GM12891 (cell line): ENCODE measurements at regions not wholly inside any gene's neighbourhood (a gene's known extent, or its start where the extent isn't known, plus 50 kb on each side); places are given as distances from the start of the nearest gene placed in this dataset.
"Not testable (repeated sequence)": the region's sequence is repeated elsewhere in the genome, so short reads cannot be mapped to it uniquely, and the experiment has no call there.

Experiments used
- DNase-seq: peaks from one replicate; pipeline ENCODE4 v3.0.0; 2011; ENCODE audit warnings: low spot score; ENCODE audit not compliant: insufficient read length
- FAIRE-seq: peaks from 2 replicates; lab custom pipeline; 2011; peaks lifted over from hg19 to GRCh38; lab: Jason Lieb, UNC
- PAX5 ChIP-seq: IDR thresholded peaks from 2 replicates; pipeline ENCODE4 v1.6.1; 2011; ENCODE audit warnings: low read length, moderate library complexity, mild to moderate bottlenecking; ENCODE audit not compliant: insufficient read depth, severe bottlenecking
- POLR2A ChIP-seq: IDR thresholded peaks from 2 replicates; pipeline ENCODE4 v1.6.1; 2011; ENCODE audit warnings: low read depth, low read length, control low read depth
- POLR2AphosphoS5 ChIP-seq: IDR thresholded peaks from 2 replicates; pipeline ENCODE4 v1.6.1; 2011; ENCODE audit warnings: low read depth, low read length, control low read depth
- POU2F2 ChIP-seq: IDR thresholded peaks from 2 replicates; pipeline ENCODE4 v1.6.1; 2011; ENCODE audit warnings: low read depth, mild to moderate bottlenecking, control low read depth, low read length, moderate library complexity
- SPI1 ChIP-seq: IDR thresholded peaks from 2 replicates; pipeline ENCODE4 v1.6.1; 2011; ENCODE audit warnings: low read depth, low read length, control low read depth
- TAF1 ChIP-seq: IDR thresholded peaks from 2 replicates; pipeline ENCODE4 v1.6.1; 2011; ENCODE audit warnings: low read depth, low read length, control low read depth

- DNase-seq (no peak), FAIRE-seq (no peak)
- TF ChIP-seq POU2F2 (no peak), TAF1 (no peak), POLR2A (no peak), PAX5 (no peak), SPI1 (no peak)
Measured at GRCh38 chr16:17914168-17914567, 422.4 kb downstream of the NPIPA8 start.

GRCh38 chr16:17911578-17911977, 425.0 kb downstream of the NPIPA8 start:
- DNase-seq, FAIRE-seq: not testable (repeated sequence)

- not testable (repeated sequence) for FAIRE-seq, DNase-seq
Measured at GRCh38 chr16:17906626-17907025, 429.9 kb downstream of the NPIPA8 start.

GRCh38 chr16:17901309-17901708, 430.5 kb upstream of the XYLT1 start:
- no peak for DNase-seq
- no peak for TF ChIP-seq SPI1
- no peak for TF ChIP-seq PAX5
- TF ChIP-seq POLR2A, result no peak
- TF ChIP-seq TAF1, result no peak
- TF ChIP-seq POU2F2, result no peak
- no peak for TF ChIP-seq POLR2AphosphoS5
- no peak for FAIRE-seq

DNA sequence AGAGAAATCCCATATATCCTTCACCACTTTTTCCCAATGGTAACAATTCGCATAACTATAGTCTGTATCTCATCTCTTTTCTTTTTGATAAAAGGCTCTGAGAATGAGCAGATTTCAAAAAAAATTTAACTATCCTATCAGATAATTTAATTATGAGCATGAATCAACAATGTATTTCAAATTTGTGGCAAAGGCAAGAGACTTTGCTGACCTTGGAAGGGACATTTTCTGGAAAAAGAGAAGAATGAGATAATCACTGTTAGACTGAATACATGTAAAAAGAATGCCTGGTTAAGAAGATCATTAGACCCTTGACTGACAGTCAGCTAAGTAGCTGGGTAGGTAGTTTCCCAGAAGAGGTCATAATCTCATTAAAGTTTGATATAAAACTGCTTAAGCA, 428.4 kb upstream of the XYLT1 start:
- DNase-seq, result no peak
- FAIRE-seq, result no peak
- TF ChIP-seq POLR2A (no peak), TAF1 (no peak), POLR2AphosphoS5 (no peak), POU2F2 (no peak), PAX5 (no peak), SPI1 (no peak)

- no peak for TF ChIP-seq PAX5
- FAIRE-seq, result no peak
- no peak for DNase-seq
Measured at GRCh38 chr16:17887963-17888362, 417.2 kb upstream of the XYLT1 start.

DNA sequence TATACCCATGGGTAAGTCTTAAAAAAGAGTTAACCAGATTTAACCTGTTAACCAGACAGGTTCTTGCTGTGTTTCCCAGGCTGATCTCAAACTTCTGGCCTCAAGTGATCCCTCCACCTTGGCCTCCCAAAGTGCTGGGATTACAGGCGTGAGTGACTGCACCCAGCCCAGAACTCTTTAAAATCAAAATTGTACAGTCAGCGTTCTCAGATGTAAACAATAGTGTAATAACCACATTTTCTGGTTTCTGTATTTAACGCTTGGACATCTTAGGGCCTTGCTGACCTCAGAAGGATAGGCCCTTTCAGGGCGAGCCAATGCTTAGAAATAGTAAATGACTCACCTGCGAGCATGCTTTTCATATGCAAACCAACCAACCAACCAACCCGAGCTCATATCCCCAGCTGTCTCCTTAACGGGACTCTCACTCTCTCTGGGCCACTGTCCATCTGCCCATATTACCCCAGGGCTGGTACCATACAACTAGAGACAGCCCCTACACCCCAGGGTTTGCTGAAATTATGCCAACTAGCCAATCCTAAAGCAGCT, 415.0 kb upstream of the XYLT1 start:
- TF ChIP-seq PAX5 (no peak), SPI1 (no peak), TAF1 (no peak), POU2F2 (no peak), POLR2AphosphoS5 (no peak), POLR2A (no peak)
- DNase-seq (no peak), FAIRE-seq (no peak)

DNA sequence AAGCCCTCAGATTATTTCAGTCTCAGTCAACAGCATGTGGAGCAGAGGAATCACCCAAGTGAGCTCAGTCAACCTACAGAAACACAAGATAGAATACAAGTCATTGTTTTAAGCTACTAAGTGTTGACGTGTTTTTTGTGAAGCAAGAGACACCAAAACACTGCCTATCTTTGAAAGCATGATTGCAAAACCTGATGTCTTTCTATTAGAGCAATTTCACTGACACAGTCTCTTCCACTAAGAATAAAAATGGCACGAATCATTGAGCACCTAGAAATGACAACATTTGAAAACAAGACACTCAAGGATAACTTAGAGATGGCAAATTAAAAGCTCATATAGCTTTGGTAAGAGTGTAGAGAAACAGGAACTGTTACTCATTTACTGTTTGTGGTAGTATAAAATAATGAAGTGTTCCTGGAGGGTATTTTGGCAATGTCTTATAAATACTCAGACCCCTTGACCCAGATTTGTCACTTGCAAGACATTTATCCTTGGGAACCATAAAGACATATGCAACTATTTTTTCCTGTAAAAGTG, 407.1 kb upstream of the XYLT1 start:
- FAIRE-seq (no peak), DNase-seq (no peak)

GRCh38 chr16:17866996-17867395, 396.2 kb upstream of the XYLT1 start:
- DNase-seq (no peak), FAIRE-seq (no peak)
- TF ChIP-seq POLR2A, result no peak
- no peak for TF ChIP-seq PAX5
- TF ChIP-seq SPI1, result no peak
- no peak for TF ChIP-seq POLR2AphosphoS5
- TF ChIP-seq POU2F2, result no peak
- no peak for TF ChIP-seq TAF1

More for the DNA sequence above, 407.1 kb upstream of the XYLT1 start:
- TF ChIP-seq POLR2A, result no peak
- no peak for TF ChIP-seq POU2F2
- TF ChIP-seq SPI1, result no peak
- TF ChIP-seq TAF1, result no peak
- TF ChIP-seq PAX5, result no peak
- no peak for TF ChIP-seq POLR2AphosphoS5

GRCh38 chr16:17861981-17862479, 391.3 kb upstream of the XYLT1 start:
- TF ChIP-seq PAX5 (no peak), POLR2AphosphoS5 (no peak), SPI1 (no peak), TAF1 (no peak), POLR2A (no peak), POU2F2 (no peak)
- FAIRE-seq, result no peak
- DNase-seq, result no peak

- no peak for DNase-seq
- TF ChIP-seq POLR2A (no peak), POLR2AphosphoS5 (no peak), SPI1 (no peak), TAF1 (no peak), POU2F2 (no peak), PAX5 (no peak)
- FAIRE-seq, result no peak
Measured at GRCh38 chr16:17858061-17858460, 387.3 kb upstream of the XYLT1 start.
